ENCODE measurements at regions not wholly inside any gene's neighbourhood (a gene's known extent, or its start where the extent isn't known, plus 50 kb on each side); places are given as distances from the start of the nearest gene placed in this dataset.

DNA sequence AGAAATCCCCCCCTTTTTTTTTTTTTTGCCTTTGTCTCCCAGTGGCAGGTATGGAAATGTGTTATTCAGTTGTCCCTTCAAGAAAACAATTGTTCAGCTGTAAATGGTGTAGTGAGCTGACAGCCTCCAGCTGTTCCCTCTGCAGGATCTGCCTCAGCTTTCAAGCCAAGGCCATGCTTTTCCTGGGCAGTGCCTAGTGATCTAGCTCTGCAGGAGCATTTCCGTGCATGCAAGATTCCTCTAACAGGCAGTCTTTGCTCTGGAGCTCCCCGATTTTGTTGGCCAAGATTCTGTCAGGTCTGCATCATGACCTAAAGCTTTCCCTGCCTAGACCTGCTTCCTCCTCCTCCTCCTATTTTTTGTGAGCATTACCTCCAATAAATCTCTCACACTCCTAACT lies 300.7 kb upstream of the UBE2E3 start:
- POLR2A ChIA-PET: no interaction called here
- Histone ChIP-seq H3K4me1 (ENCODE audit: control insufficient read depth in 1 of 2, insufficient read depth in 2 of 2, low read length in 2 of 2) (peaks cover 0 to 13% of the 10 kb centered on the region in 2 experiments; a peak in 1 of 4 replicates), H3K27ac (ENCODE audit: low read depth, low read length) (no peak overlapping the region), H2AFZ (ENCODE audit: low read depth, low read length, poor library complexity, severe bottlenecking) (no peak overlapping the region), H3K79me2 (ENCODE audit: insufficient read depth, low read length) (no peaks in the 10 kb centered on the region), H3K9ac (ENCODE audit: low read length) (no peak overlapping the region), H3K9me3 (ENCODE audit: control insufficient read depth in 1 of 2, insufficient read depth in 1 of 2, low read depth in 1 of 2, low read length in 2 of 2) (no peaks in the 10 kb centered on the region), H3K27me3 (ENCODE audit: insufficient read depth, low read length) (no peaks in the 10 kb centered on the region), H3K9me2 (ENCODE audit: insufficient read depth) (no peaks in the 10 kb centered on the region), H3K4me3 (replicated peaks in 1 of 2; ENCODE audit: low read depth in 1 of 2, low read length in 2 of 2) (no peak overlapping the region), H3K36me3 (ENCODE audit: control insufficient read depth in 1 of 2, insufficient read depth in 2 of 2, low read length in 2 of 2) (no peaks in the 10 kb centered on the region), H4K20me1 (ENCODE audit: insufficient read depth) (no peaks in the 10 kb centered on the region), H3K4me2 (ENCODE audit: low read length) (no peak overlapping the region)
- BruUV-seq (replicated peaks): no TSS peak
- intact Hi-C loops (cut with micrococcal nuclease): no loop called here
- TF ChIP-seq EGR1 (IDR thresholded peaks at IDR 0.05; ENCODE audit: low read depth) (no peak), POLR2A (IDR thresholded peaks at IDR 0.05; ENCODE audit: borderline replicate concordance, extremely low read depth, insufficient read depth, insufficient read length) (no peak), EZH2phosphoT487 (IDR thresholded peaks at IDR 0.05; ENCODE audit: borderline replicate concordance) (no peak), EZH2 (IDR thresholded peaks at IDR 0.05) (no peak), ZFX (IDR thresholded peaks at IDR 0.05) (no peak), JUND (IDR thresholded peaks at IDR 0.05) (no peak), CEBPB (IDR thresholded peaks at IDR 0.05; ENCODE audit: low read depth) (no peak), YY1 (IDR thresholded peaks at IDR 0.05; ENCODE audit: extremely low read depth, insufficient replicate concordance, low read depth, low read length) (no peak)
- DNase-seq (ENCODE audit: low read depth, low spot score): no peak
- CTCF ChIA-PET: no interaction called here
- ATAC-seq: no peak
- RAD21 ChIA-PET (ENCODE audit: low non-redundant PET in 1 of 2, low total read pairs in 2 of 2, uncharacterized antibody in 2 of 2, unreplicated experiment in 2 of 2): no interaction called here

GRCh38 chr2:180678625-180678972 lies 301.8 kb upstream of the UBE2E3 start:
- Histone ChIP-seq H3K4me2 (ENCODE audit: low read length) (no peak overlapping the region), H3K9ac (ENCODE audit: low read length) (no peak overlapping the region), H3K9me3 (ENCODE audit: control insufficient read depth in 1 of 2, insufficient read depth in 1 of 2, low read depth in 1 of 2, low read length in 2 of 2) (no peaks in the 10 kb centered on the region), H2AFZ (ENCODE audit: low read depth, low read length, poor library complexity, severe bottlenecking) (no peak overlapping the region), H3K4me3 (replicated peaks in 1 of 2; ENCODE audit: low read depth in 1 of 2, low read length in 2 of 2) (no peak overlapping the region), H3K79me2 (ENCODE audit: insufficient read depth, low read length) (no peaks in the 10 kb centered on the region), H3K27me3 (ENCODE audit: insufficient read depth, low read length) (no peaks in the 10 kb centered on the region), H3K4me1 (ENCODE audit: control insufficient read depth in 1 of 2, insufficient read depth in 2 of 2, low read length in 2 of 2) (peaks cover 0 to 13% of the 10 kb centered on the region in 2 experiments; a peak in 1 of 4 replicates), H4K20me1 (ENCODE audit: insufficient read depth) (no peaks in the 10 kb centered on the region), H3K36me3 (ENCODE audit: control insufficient read depth in 1 of 2, insufficient read depth in 2 of 2, low read length in 2 of 2) (no peaks in the 10 kb centered on the region), H3K9me2 (ENCODE audit: insufficient read depth) (no peaks in the 10 kb centered on the region), H3K27ac (ENCODE audit: low read depth, low read length) (no peak overlapping the region)
- ChIA-PET CTCF (no interaction called here), POLR2A (no interaction called here), RAD21 (ENCODE audit: low non-redundant PET in 1 of 2, low total read pairs in 2 of 2, uncharacterized antibody in 2 of 2, unreplicated experiment in 2 of 2) (no interaction called here)
- no peak for DNase-seq (ENCODE audit: low read depth, low spot score)
- TF ChIP-seq JUND (IDR thresholded peaks at IDR 0.05) (no peak), SP1 (IDR thresholded peaks at IDR 0.05; ENCODE audit: low read depth) (no peak), ZNF274 (IDR thresholded peaks at IDR 0.05; ENCODE audit: low read depth, low read length) (no peak), EZH2phosphoT487 (IDR thresholded peaks at IDR 0.05; ENCODE audit: borderline replicate concordance) (no peak)
- TF ChIP-seq, protein P1, sequence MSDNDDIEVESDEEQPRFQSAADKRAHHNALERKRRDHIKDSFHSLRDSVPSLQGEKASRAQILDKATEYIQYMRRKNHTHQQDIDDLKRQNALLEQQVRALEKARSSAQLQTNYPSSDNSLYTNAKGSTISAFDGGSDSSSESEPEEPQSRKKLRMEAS (IDR thresholded peaks at IDR 0.05): no peak
- no TSS peak for BruUV-seq (replicated peaks)
- intact Hi-C loops (cut with micrococcal nuclease): no loop called here
- ATAC-seq: no peak
